MM.1S (cell line): ENCODE measurements at regions not wholly inside any gene's neighbourhood (a gene's known extent, or its start where the extent isn't known, plus 50 kb on each side); places are given as distances from the start of the nearest gene placed in this dataset.

ENCODE experiments used
- DNase-seq: peaks from one replicate; pipeline ENCODE4 v3.0.0-alpha.2; 2015
- H2AFZ ChIP-seq: fragments of 300-600 bp; sonication (generic); 2 replicates; pipeline ENCODE4 v1.6.0; 2016; ENCODE audit warnings: antibody characterized with exemption, low read length
- H3F3A ChIP-seq: fragments of 300-600 bp; sonication (generic); 2 replicates; pipeline ENCODE4 v1.6.1; 2016; ENCODE audit warnings: mild to moderate bottlenecking, antibody characterized with exemption, low read length, moderate library complexity, mixed read lengths; ENCODE audit not compliant: insufficient read depth
- H3K27ac ChIP-seq: fragments of 300-600 bp; sonication (generic); 2 replicates; pipeline ENCODE4 v1.5.1; 2016; ENCODE audit warnings: mild to moderate bottlenecking, low read length
- H3K27me3 ChIP-seq: fragments of 300-600 bp; sonication (generic); replicated peaks from 2 replicates; pipeline ENCODE4 v1.6.0; 2016; ENCODE audit warnings: low read length; ENCODE audit not compliant: insufficient read depth
- H3K36me3 ChIP-seq: fragments of 300-600 bp; sonication (generic); replicated peaks from 2 replicates; pipeline ENCODE4 v1.6.1; 2016; ENCODE audit warnings: mild to moderate bottlenecking, low read length, mixed read lengths; ENCODE audit not compliant: insufficient read depth
- H3K4me1 ChIP-seq: fragments of 300-600 bp; sonication (generic); 2 replicates; pipeline ENCODE4 v1.6.1; 2016; ENCODE audit warnings: low read length, mixed read lengths
- H3K4me2 ChIP-seq: fragments of 300-600 bp; sonication (generic); 2 replicates; pipeline ENCODE4 v1.6.0; 2016; ENCODE audit warnings: low read depth, low read length
- H3K4me3 ChIP-seq: fragments of 300-600 bp; sonication (generic); 2 replicates; pipeline ENCODE4 v1.5.1; 2016; ENCODE audit warnings: low read length, mixed read lengths
- H3K79me2 ChIP-seq: fragments of 300-600 bp; sonication (generic); 2 replicates; pipeline ENCODE4 v1.6.1; 2016; ENCODE audit warnings: mixed run types, low read length, mixed read lengths
- H3K9ac ChIP-seq: fragments of 300-600 bp; sonication (generic); 2 replicates; pipeline ENCODE4 v1.6.1; 2016; ENCODE audit warnings: low read length, mixed read lengths
- H3K9me2 ChIP-seq: fragments of 300-600 bp; sonication (generic); replicated peaks from 2 replicates; pipeline ENCODE4 v1.6.1; 2016; ENCODE audit warnings: mild to moderate bottlenecking, low read length, mixed read lengths; ENCODE audit not compliant: insufficient read depth
- H3K9me3 ChIP-seq: fragments of 300-600 bp; sonication (generic); replicated peaks from 2 replicates; pipeline ENCODE4 v1.6.1; 2016; ENCODE audit warnings: mild to moderate bottlenecking, low read length, mixed read lengths; ENCODE audit not compliant: insufficient read depth
- H4K20me1 ChIP-seq: fragments of 300-600 bp; sonication (generic); 2 replicates; pipeline ENCODE4 v1.6.1; 2016; ENCODE audit warnings: mild to moderate bottlenecking, low read length, moderate library complexity, mixed read lengths; ENCODE audit not compliant: insufficient read depth
- EZH2 ChIP-seq: fragments of 300-600 bp; sonication (generic); optimal IDR thresholded peaks from 2 replicates; pipeline ENCODE3; 2017; ENCODE audit warnings: low read depth, mild to moderate bottlenecking, antibody characterized with exemption, low read length, mixed read lengths
- EZH2phosphoT487 ChIP-seq: fragments of 300-600 bp; sonication (generic); IDR thresholded peaks from 2 replicates; pipeline ENCODE4 v1.6.1; 2018; ENCODE audit warnings: antibody characterized with exemption, low read length
- TF ChIP-seq, protein P1 (sequence below): fragments of 300-600 bp; sonication (generic); IDR thresholded peaks from 2 replicates; pipeline ENCODE4 v1.5.1; 2016; ENCODE audit warnings: antibody characterized with exemption, low read length, mixed read lengths

DNA sequence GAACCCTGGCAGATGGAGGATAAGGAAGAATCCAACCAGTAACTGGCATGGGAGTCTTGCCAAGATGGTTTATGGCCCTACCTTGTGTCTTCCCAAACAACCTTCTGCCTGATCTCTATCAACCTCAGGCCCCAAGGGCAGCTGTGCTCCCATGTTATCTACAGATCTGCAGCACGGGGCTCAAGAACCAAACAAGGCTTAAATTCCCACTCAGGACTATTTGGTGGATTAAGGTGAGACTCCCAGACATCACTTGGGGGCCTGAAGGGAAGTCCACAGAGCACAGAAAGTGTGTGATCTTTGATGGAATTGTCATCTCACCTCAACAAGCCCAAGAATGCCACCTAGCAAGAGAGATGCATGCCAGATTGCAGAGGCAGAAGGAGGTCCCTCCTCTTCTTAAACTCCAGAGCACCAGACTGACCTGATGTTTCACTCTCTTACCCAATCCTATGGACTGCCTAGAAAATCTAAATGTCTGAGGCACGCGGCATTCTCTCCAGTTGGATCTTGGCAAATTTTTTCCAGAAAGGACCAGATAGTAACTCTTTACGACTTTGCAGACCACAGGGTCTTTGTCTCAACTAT lies 759.5 kb upstream of the TBX3 start:
- Histone ChIP-seq H3F3A (no peaks in the 10 kb centered on the region), H3K9me2 (no peaks in the 10 kb centered on the region), H3K4me2 (no peak overlapping the region), H2AFZ (no peak overlapping the region), H3K36me3 (no peaks in the 10 kb centered on the region), H3K4me3 (no peak overlapping the region), H3K4me1 (no peaks in the 10 kb centered on the region), H4K20me1 (no peaks in the 10 kb centered on the region), H3K27ac (no peak overlapping the region), H3K79me2 (no peaks in the 10 kb centered on the region), H3K27me3 (no peaks in the 10 kb centered on the region), H3K9ac (no peak overlapping the region), H3K9me3 (no peaks in the 10 kb centered on the region)
- no peak for TF ChIP-seq EZH2
- no peak for TF ChIP-seq EZH2phosphoT487
- TF ChIP-seq, protein P1, sequence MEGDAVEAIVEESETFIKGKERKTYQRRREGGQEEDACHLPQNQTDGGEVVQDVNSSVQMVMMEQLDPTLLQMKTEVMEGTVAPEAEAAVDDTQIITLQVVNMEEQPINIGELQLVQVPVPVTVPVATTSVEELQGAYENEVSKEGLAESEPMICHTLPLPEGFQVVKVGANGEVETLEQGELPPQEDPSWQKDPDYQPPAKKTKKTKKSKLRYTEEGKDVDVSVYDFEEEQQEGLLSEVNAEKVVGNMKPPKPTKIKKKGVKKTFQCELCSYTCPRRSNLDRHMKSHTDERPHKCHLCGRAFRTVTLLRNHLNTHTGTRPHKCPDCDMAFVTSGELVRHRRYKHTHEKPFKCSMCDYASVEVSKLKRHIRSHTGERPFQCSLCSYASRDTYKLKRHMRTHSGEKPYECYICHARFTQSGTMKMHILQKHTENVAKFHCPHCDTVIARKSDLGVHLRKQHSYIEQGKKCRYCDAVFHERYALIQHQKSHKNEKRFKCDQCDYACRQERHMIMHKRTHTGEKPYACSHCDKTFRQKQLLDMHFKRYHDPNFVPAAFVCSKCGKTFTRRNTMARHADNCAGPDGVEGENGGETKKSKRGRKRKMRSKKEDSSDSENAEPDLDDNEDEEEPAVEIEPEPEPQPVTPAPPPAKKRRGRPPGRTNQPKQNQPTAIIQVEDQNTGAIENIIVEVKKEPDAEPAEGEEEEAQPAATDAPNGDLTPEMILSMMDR, result no peak
- DNase-seq, result no peak

DNA sequence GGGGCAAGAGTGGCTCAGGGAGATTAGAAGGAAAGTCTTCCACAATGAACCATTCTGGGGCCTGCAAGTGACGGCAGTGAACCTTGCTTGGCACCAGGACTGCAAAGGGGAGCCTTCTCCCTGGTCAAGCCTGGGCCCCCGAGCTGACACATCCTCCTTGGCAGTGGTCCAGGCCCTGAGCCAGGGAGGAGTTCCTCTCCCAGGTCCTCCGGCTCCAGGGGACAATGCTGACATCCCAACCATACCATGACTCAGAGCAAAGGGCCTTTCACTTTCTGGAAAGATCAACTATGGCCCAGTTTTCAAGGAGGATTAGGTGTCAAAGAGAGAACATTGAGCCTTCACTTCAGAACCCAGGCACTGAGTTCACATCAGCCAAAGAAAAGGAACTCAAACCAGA lies 756.5 kb upstream of the TBX3 start:
- DNase-seq, result no peak
- no peaks in the 10 kb centered on the region for H3K27me3 ChIP-seq
- H3K36me3 ChIP-seq, result no peaks in the 10 kb centered on the region
- no peaks in the 10 kb centered on the region for H3K79me2 ChIP-seq
- H3K4me1 ChIP-seq, result no peaks in the 10 kb centered on the region
- H3K9me2 ChIP-seq, result no peaks in the 10 kb centered on the region
- no peak overlapping the region for H3K4me2 ChIP-seq
- H2AFZ ChIP-seq, result no peak overlapping the region
- TF ChIP-seq EZH2phosphoT487 (no peak), EZH2 (no peak)
- TF ChIP-seq, protein P1, result no peak
- H4K20me1 ChIP-seq, result no peaks in the 10 kb centered on the region
- H3K9ac ChIP-seq, result no peak overlapping the region
- no peaks in the 10 kb centered on the region for H3K9me3 ChIP-seq
- no peaks in the 10 kb centered on the region for H3F3A ChIP-seq
- H3K27ac ChIP-seq, result no peak overlapping the region
- no peak overlapping the region for H3K4me3 ChIP-seq

DNA sequence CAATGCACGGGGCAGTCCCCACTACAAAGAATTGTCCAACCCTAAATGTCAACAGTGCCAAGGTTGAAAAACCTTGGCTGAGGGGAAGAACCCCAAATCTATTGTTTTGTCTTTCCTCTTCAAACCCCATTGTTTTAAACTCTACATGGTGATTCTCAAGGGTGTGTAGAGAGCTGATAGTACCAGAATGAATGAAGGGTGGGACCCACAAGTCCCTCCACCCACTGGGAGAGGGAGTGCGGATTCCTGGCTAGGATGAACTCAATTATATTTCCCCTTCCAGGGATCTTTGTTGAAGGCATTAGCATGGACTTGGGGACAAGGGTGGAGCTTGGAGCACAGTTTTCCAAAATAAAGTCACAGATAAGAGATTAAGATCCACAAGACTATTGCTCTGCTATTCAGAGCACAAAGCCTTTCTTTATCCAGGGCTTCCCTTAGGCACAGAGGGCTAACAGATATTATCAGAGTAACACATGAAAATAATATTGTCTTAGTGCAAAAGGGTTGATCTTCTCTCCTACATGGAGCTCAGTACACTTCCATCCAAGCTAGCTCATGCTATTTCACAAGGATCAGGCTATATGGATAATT lies 755.1 kb upstream of the TBX3 start:
- DNase-seq, result no peak
- TF ChIP-seq, protein P1, result no peak
- no peak for TF ChIP-seq EZH2phosphoT487
- TF ChIP-seq EZH2, result no peak
- H3K36me3 ChIP-seq, result no peaks in the 10 kb centered on the region

More for the DNA sequence above, 755.1 kb upstream of the TBX3 start:
- Histone ChIP-seq H3K4me1 (no peaks in the 10 kb centered on the region), H3K79me2 (no peaks in the 10 kb centered on the region), H4K20me1 (no peaks in the 10 kb centered on the region), H3K9me2 (no peaks in the 10 kb centered on the region), H3K9ac (no peak overlapping the region), H3K27ac (no peak overlapping the region), H3F3A (no peaks in the 10 kb centered on the region), H3K9me3 (no peaks in the 10 kb centered on the region), H3K27me3 (no peaks in the 10 kb centered on the region), H3K4me2 (no peak overlapping the region), H3K4me3 (no peak overlapping the region), H2AFZ (no peak overlapping the region)
